ENCODE measurements at regions not wholly inside any gene's neighbourhood (a gene's known extent, or its start where the extent isn't known, plus 50 kb on each side); places are given as distances from the start of the nearest gene placed in this dataset.
"Not testable (repeated sequence)": the region's sequence is repeated elsewhere in the genome, so short reads cannot be mapped to it uniquely, and the experiment has no call there.

GRCh38 chr6:139754898-139755775 lies 380.7 kb upstream of the CITED2 start:
- DNase-seq (ENCODE audit: low read depth in 1 of 2, low spot score in 1 of 2) = no peak

- DNase-seq (ENCODE audit: low read depth in 1 of 2, low spot score in 1 of 2) = no peak
These were observed 378.9 kb upstream of the CITED2 start for GRCh38 chr6:139753198-139753861.

- no peak for DNase-seq (ENCODE audit: low read depth in 1 of 2, low spot score in 1 of 2)
These were observed 377.6 kb upstream of the CITED2 start for GRCh38 chr6:139752086-139752485.

- DNase-seq (ENCODE audit: low read depth in 1 of 2, low spot score in 1 of 2) = no peak
These were observed 376.7 kb upstream of the CITED2 start for GRCh38 chr6:139751179-139751578.

- no peak for DNase-seq (ENCODE audit: low read depth in 1 of 2, low spot score in 1 of 2)
These were observed 374.1 kb upstream of the CITED2 start for GRCh38 chr6:139748353-139749146.

GRCh38 chr6:139747154-139747553 lies 372.7 kb upstream of the CITED2 start:
- DNase-seq (ENCODE audit: low read depth in 1 of 2, low spot score in 1 of 2) = no peak

GRCh38 chr6:139744891-139745290 lies 370.4 kb upstream of the CITED2 start:
- no peak for DNase-seq (ENCODE audit: low read depth in 1 of 2, low spot score in 1 of 2)

- DNase-seq (ENCODE audit: low read depth in 1 of 2, low spot score in 1 of 2) = no peak
These were observed 369.4 kb upstream of the CITED2 start for GRCh38 chr6:139743664-139744437.

GRCh38 chr6:139742671-139743070 lies 368.2 kb upstream of the CITED2 start:
- no peak for DNase-seq (ENCODE audit: low read depth in 1 of 2, low spot score in 1 of 2)

GRCh38 chr6:139738801-139739455 lies 364.5 kb upstream of the CITED2 start:
- no peak for DNase-seq (ENCODE audit: low read depth in 1 of 2, low spot score in 1 of 2)

GRCh38 chr6:139736325-139736906 lies 362.0 kb upstream of the CITED2 start:
- no peak for DNase-seq (ENCODE audit: low read depth in 1 of 2, low spot score in 1 of 2)

GRCh38 chr6:139732451-139732850 lies 358.0 kb upstream of the CITED2 start:
- DNase-seq (ENCODE audit: low read depth in 1 of 2, low spot score in 1 of 2) = no peak

- DNase-seq (ENCODE audit: low read depth in 1 of 2, low spot score in 1 of 2) = no peak
These were observed 356.0 kb upstream of the CITED2 start for GRCh38 chr6:139730340-139730974.

GRCh38 chr6:139728876-139729427 lies 354.5 kb upstream of the CITED2 start:
- DNase-seq (ENCODE audit: low read depth in 1 of 2, low spot score in 1 of 2) = no peak

GRCh38 chr6:139726272-139726671 lies 351.8 kb upstream of the CITED2 start:
- not testable (repeated sequence) for DNase-seq (ENCODE audit: low read depth in 1 of 2, low spot score in 1 of 2)

- no peak for DNase-seq (ENCODE audit: low read depth in 1 of 2, low spot score in 1 of 2)
These were observed 348.1 kb upstream of the CITED2 start for GRCh38 chr6:139722530-139722929.

GRCh38 chr6:139721954-139722353 lies 347.5 kb upstream of the CITED2 start:
- no peak for DNase-seq (ENCODE audit: low read depth in 1 of 2, low spot score in 1 of 2)

GRCh38 chr6:139713900-139714506 lies 339.6 kb upstream of the CITED2 start:
- no peak for DNase-seq (ENCODE audit: low read depth in 1 of 2, low spot score in 1 of 2)

GRCh38 chr6:139713424-139713823 lies 339.0 kb upstream of the CITED2 start:
- no peak for DNase-seq (ENCODE audit: low read depth in 1 of 2, low spot score in 1 of 2)
